Hepatocyte (in vitro differentiated cells): ENCODE measurements at regions not wholly inside any gene's neighbourhood (a gene's known extent, or its start where the extent isn't known, plus 50 kb on each side); places are given as distances from the start of the nearest gene placed in this dataset.

Experiments
- EZH2 ChIP-seq: fragments of 200-600 bp; sonication (generic); IDR thresholded peaks from 2 replicates; pipeline ENCODE4 v1.6.1; 2016; ENCODE audit warnings: antibody characterized with exemption, mild to moderate bottlenecking, borderline replicate concordance
- TF ChIP-seq, protein P1 (sequence below): fragments of 200-600 bp; sonication (generic); IDR thresholded peaks from 2 replicates; pipeline ENCODE4 v1.5.1; 2016; ENCODE audit warnings: antibody characterized with exemption, mild to moderate bottlenecking; ENCODE audit not compliant: poor library complexity

DNA sequence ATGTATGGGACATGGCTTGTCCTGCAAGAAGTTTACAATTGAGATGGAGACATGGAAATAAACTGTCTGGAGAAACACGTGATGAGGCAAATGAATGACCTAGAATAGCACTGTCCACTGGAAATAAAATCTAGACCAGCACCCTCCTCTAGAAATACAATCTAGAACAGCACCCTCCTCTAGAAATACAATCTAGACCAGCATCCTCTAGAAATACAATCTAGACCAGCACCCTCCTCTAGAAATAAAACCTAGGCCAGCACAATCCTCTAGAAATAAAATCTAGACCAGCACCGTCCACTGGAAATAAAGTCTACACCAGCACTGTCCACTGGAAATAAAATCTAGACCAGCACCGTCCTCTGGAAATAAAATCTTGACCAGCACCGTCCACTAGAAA is 69.2 kb upstream of the RFLNA start:
- TF ChIP-seq, protein P1, sequence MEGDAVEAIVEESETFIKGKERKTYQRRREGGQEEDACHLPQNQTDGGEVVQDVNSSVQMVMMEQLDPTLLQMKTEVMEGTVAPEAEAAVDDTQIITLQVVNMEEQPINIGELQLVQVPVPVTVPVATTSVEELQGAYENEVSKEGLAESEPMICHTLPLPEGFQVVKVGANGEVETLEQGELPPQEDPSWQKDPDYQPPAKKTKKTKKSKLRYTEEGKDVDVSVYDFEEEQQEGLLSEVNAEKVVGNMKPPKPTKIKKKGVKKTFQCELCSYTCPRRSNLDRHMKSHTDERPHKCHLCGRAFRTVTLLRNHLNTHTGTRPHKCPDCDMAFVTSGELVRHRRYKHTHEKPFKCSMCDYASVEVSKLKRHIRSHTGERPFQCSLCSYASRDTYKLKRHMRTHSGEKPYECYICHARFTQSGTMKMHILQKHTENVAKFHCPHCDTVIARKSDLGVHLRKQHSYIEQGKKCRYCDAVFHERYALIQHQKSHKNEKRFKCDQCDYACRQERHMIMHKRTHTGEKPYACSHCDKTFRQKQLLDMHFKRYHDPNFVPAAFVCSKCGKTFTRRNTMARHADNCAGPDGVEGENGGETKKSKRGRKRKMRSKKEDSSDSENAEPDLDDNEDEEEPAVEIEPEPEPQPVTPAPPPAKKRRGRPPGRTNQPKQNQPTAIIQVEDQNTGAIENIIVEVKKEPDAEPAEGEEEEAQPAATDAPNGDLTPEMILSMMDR: no peak
- no peak for TF ChIP-seq EZH2
